ENCODE measurements at regions not wholly inside any gene's neighbourhood (a gene's known extent, or its start where the extent isn't known, plus 50 kb on each side); places are given as distances from the start of the nearest gene placed in this dataset.

GRCh38 chr7:32175099-32175498, 104.9 kb upstream of the PDE1C start:
- TF ChIP-seq, protein P1, sequence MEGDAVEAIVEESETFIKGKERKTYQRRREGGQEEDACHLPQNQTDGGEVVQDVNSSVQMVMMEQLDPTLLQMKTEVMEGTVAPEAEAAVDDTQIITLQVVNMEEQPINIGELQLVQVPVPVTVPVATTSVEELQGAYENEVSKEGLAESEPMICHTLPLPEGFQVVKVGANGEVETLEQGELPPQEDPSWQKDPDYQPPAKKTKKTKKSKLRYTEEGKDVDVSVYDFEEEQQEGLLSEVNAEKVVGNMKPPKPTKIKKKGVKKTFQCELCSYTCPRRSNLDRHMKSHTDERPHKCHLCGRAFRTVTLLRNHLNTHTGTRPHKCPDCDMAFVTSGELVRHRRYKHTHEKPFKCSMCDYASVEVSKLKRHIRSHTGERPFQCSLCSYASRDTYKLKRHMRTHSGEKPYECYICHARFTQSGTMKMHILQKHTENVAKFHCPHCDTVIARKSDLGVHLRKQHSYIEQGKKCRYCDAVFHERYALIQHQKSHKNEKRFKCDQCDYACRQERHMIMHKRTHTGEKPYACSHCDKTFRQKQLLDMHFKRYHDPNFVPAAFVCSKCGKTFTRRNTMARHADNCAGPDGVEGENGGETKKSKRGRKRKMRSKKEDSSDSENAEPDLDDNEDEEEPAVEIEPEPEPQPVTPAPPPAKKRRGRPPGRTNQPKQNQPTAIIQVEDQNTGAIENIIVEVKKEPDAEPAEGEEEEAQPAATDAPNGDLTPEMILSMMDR (IDR thresholded peaks at IDR 0.05): no peak
- H3K27ac ChIP-seq: no peak overlapping the region
- no peak for DNase-seq (ENCODE audit: low spot score)
- no peak overlapping the region for H3K4me3 ChIP-seq

- DNase-seq (ENCODE audit: low spot score): no peak
- Histone ChIP-seq H3K27ac (no peak overlapping the region), H3K4me3 (no peak overlapping the region)
- TF ChIP-seq, protein P1 (IDR thresholded peaks at IDR 0.05): no peak
Measured at GRCh38 chr7:32171248-32171647, 101.0 kb upstream of the PDE1C start.

- DNase-seq (ENCODE audit: low spot score): no peak
- no peak overlapping the region for H3K27ac ChIP-seq
- no peak overlapping the region for H3K4me3 ChIP-seq
- TF ChIP-seq, protein P1 (IDR thresholded peaks at IDR 0.05): no peak
Measured at GRCh38 chr7:32170838-32171237, 100.6 kb upstream of the PDE1C start.

- Histone ChIP-seq H3K27ac (no peak overlapping the region), H3K4me3 (no peak overlapping the region)
- TF ChIP-seq, protein P1 (IDR thresholded peaks at IDR 0.05): no peak
- DNase-seq (ENCODE audit: low spot score): no peak
Measured at GRCh38 chr7:32169228-32169627, 99.0 kb upstream of the PDE1C start.

DNA sequence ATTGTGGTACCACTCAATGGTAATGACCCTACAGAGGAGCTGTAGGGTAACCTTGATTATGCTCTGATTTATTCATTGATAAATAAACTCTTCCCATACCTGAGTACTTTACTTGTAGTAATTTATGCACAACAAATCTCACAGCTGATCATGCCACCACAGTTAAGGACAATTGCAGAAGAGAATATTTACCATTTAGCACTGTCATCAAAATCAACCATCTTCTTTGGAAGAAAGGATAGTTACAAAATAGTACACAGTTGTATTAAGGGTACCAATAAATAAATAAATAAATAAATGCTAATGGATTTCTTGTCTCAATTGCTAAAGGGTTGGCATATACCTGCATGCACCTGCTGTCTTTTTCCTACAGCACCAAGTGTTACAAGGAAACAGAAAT, 97.6 kb upstream of the PDE1C start:
- H3K4me3 ChIP-seq: no peak overlapping the region
- TF ChIP-seq, protein P1 (IDR thresholded peaks at IDR 0.05): no peak
- no peak overlapping the region for H3K27ac ChIP-seq
- DNase-seq (ENCODE audit: low spot score): no peak

GRCh38 chr7:32167256-32167655, 97.0 kb upstream of the PDE1C start:
- DNase-seq (ENCODE audit: low spot score): no peak

DNA sequence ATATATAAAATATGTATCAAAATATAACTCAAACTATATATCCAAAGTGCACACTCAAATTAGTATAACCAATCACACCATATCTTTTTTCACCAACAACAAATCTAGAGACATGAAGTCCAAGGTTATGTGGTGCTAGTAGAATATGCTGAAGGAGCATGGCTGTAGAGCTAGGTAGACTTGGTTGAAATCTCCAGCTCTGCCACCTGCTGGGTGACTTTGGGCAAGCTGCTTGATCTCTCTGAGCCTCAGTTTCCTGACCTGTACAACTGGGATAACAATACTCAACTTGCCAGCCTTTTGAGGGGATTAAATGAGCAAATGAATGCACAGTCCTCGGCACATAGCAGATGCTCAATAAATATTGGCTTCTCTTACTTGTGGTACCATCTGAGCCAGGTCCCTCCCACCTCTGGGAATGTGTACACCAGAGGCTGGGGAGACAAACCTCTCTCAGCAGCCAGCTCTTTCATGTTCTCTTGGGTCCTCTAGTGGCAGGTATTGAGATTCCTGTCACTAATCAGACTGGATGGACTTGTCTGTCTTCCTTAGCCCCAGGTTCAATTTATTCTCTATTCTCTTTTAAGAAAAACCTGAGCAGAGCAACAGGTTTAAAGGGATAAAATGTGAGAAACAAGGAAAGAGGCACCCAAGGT, 94.3 kb upstream of the PDE1C start:
- Histone ChIP-seq H3K27ac (no peak overlapping the region), H3K4me3 (no peak overlapping the region)
- DNase-seq (ENCODE audit: low spot score): no peak
- TF ChIP-seq, protein P1 (IDR thresholded peaks at IDR 0.05): no peak

More at GRCh38 chr7:32167256-32167655, 97.0 kb upstream of the PDE1C start:
- Histone ChIP-seq H3K4me3 (no peak overlapping the region), H3K27ac (no peak overlapping the region)
- TF ChIP-seq, protein P1 (IDR thresholded peaks at IDR 0.05): no peak
